Keratinocyte (primary cell): ENCODE measurements at regions not wholly inside any gene's neighbourhood (a gene's known extent, or its start where the extent isn't known, plus 50 kb on each side); places are given as distances from the start of the nearest gene placed in this dataset.

Experiments
- DNase-seq: peaks from one replicate; pipeline ENCODE4 v3.0.0-alpha.2; 2011; ENCODE audit warnings: low read depth, missing footprints, low spot score
- FAIRE-seq: peaks from 2 replicates; lab custom pipeline; 2011; peaks lifted over from hg19 to GRCh38; lab: Jason Lieb, UNC
- H2AFZ ChIP-seq: 2 replicates; pipeline ENCODE4 v1.6.0; 2012; ENCODE audit warnings: low read length, control low read depth, inconsistent platforms; ENCODE audit not compliant: control insufficient read depth
- H3K27ac ChIP-seq: 2 replicates; pipeline ENCODE4 v1.5.1; 2011; ENCODE audit warnings: low read length; ENCODE audit not compliant: control insufficient read depth, insufficient read depth
- H3K27me3 ChIP-seq: 3 replicates; pipeline ENCODE4 v1.6.0; 2011; ENCODE audit warnings: low read length; ENCODE audit not compliant: control insufficient read depth, insufficient read depth; ENCODE audit errors: extremely low read depth
- H3K36me3 ChIP-seq, 2 experiments: 2 replicates in 1 of 2; 3 replicates in 1 of 2; pipeline ENCODE4 v1.5.1; 2011; ENCODE audit warnings: low read length in 2 of 2, mild to moderate bottlenecking in 1 of 2; ENCODE audit not compliant: control insufficient read depth in 2 of 2, insufficient read depth in 2 of 2; ENCODE audit errors: extremely low read depth in 1 of 2
- H3K4me1 ChIP-seq: 3 replicates; pipeline ENCODE4 v1.5.1; 2011; ENCODE audit warnings: low read length; ENCODE audit not compliant: control insufficient read depth, insufficient read depth; ENCODE audit errors: extremely low read depth
- H3K4me2 ChIP-seq: 3 replicates; pipeline ENCODE4 v1.6.0; 2011; ENCODE audit warnings: low read depth, low read length; ENCODE audit not compliant: control insufficient read depth, insufficient read depth; ENCODE audit errors: extremely low read depth
- H3K4me3 ChIP-seq, 3 experiments: fragments of 200-600 bp in 1 of 3; sonication (generic) in 1 of 3; 2 replicates in 2 of 3; 3 replicates in 1 of 3; pipeline ENCODE4 v1.5.1; 2011 to 2016; ENCODE audit warnings: low read length in 3 of 3, mild to moderate bottlenecking in 3 of 3, control low read depth in 2 of 3, inconsistent platforms in 1 of 3, low read depth in 1 of 3, mixed read lengths in 1 of 3, mixed run types in 1 of 3, moderate library complexity in 1 of 3; ENCODE audit not compliant: control insufficient read depth in 2 of 3, insufficient read depth in 2 of 3; ENCODE audit errors: extremely low read depth in 1 of 3
- H3K79me2 ChIP-seq: 2 replicates; pipeline ENCODE4 v1.6.0; 2012; ENCODE audit warnings: low read length; ENCODE audit not compliant: control insufficient read depth, insufficient read depth
- H3K9ac ChIP-seq: 3 replicates; pipeline ENCODE4 v1.6.0; 2011; ENCODE audit warnings: low read length; ENCODE audit not compliant: control insufficient read depth, insufficient read depth; ENCODE audit errors: extremely low read depth
- H3K9me1 ChIP-seq: 3 replicates; pipeline ENCODE4 v1.6.0; 2011; ENCODE audit warnings: low read length; ENCODE audit not compliant: control insufficient read depth, insufficient read depth; ENCODE audit errors: extremely low read depth
- H3K9me3 ChIP-seq: 2 replicates; pipeline ENCODE4 v1.5.1; 2012; ENCODE audit warnings: low read depth, low read length; ENCODE audit not compliant: control insufficient read depth
- H4K20me1 ChIP-seq: 3 replicates; pipeline ENCODE4 v1.6.0; 2011; ENCODE audit warnings: low read length; ENCODE audit not compliant: control insufficient read depth, insufficient read depth; ENCODE audit errors: extremely low read depth
- CTCF ChIP-seq, 3 experiments: IDR thresholded peaks in 1 of 3; conservative IDR thresholded peaks in 1 of 3; optimal IDR thresholded peaks in 1 of 3; 2 replicates in 2 of 3; 3 replicates in 1 of 3; pipeline versions ENCODE3 to v1.5.1; 2011; ENCODE audit warnings: low read length in 3 of 3, mild to moderate bottlenecking in 3 of 3, moderate library complexity in 2 of 3, control low read depth in 1 of 3, inconsistent platforms in 1 of 3; ENCODE audit not compliant: insufficient read depth in 2 of 3; ENCODE audit errors: extremely low read depth in 1 of 3
- EZH2 ChIP-seq: IDR thresholded peaks from one replicate; pipeline ENCODE4 v1.6.1; 2012; ENCODE audit warnings: inconsistent platforms, mild to moderate bottlenecking, low read length, moderate library complexity
- dilution Hi-C: fragments of 300-500 bp; cut with MboI; formaldehyde crosslinking; loops from one replicate; pipeline ENCODE4 v1.7.0; 2020; ENCODE audit warnings: low sequenced_read_pairs; ENCODE audit not compliant: extremely low pct_ligation_motif_present

GRCh38 chrX:35699642-35700041, 98.5 kb upstream of the MAGEB16 start:
- Histone ChIP-seq H3K9me3 (no peaks in the 10 kb centered on the region), H4K20me1 (no peaks in the 10 kb centered on the region), H3K9me1 (no peaks in the 10 kb centered on the region), H3K27me3 (no peaks in the 10 kb centered on the region), H3K4me2 (no peak overlapping the region), H2AFZ (no peak overlapping the region), H3K4me1 (no peaks in the 10 kb centered on the region), H3K27ac (no peak overlapping the region), H3K9ac (no peak overlapping the region), H3K36me3 (no peaks in the 10 kb centered on the region), H3K79me2 (no peaks in the 10 kb centered on the region), H3K4me3 (no peak overlapping the region)
- dilution Hi-C loops, result no loop called here
- TF ChIP-seq EZH2 (no peak), CTCF (optimal IDR thresholded peaks at IDR 0.05 in 1 of 3, IDR thresholded peaks at IDR 0.05 in 1 of 3, conservative IDR thresholded peaks at IDR 0.05 in 1 of 3; ENCODE audit: extremely low read depth in 1 of 3, insufficient read depth in 2 of 3, low read length in 3 of 3) (no peak)
- no peak for DNase-seq
- FAIRE-seq, result no peak

- TF ChIP-seq EZH2, result no peak
- TF ChIP-seq CTCF (optimal IDR thresholded peaks at IDR 0.05 in 1 of 3, IDR thresholded peaks at IDR 0.05 in 1 of 3, conservative IDR thresholded peaks at IDR 0.05 in 1 of 3; ENCODE audit: extremely low read depth in 1 of 3, insufficient read depth in 2 of 3, low read length in 3 of 3), result no peak
- no peak for DNase-seq
- H2AFZ ChIP-seq, result no peak overlapping the region
- no peaks in the 10 kb centered on the region for H3K4me1 ChIP-seq
- no peaks in the 10 kb centered on the region for H3K36me3 ChIP-seq
- no peaks in the 10 kb centered on the region for H3K9me3 ChIP-seq
- no peaks in the 10 kb centered on the region for H3K79me2 ChIP-seq
- H3K9ac ChIP-seq, result no peak overlapping the region
- H3K27me3 ChIP-seq, result no peaks in the 10 kb centered on the region
- H3K4me3 ChIP-seq, result no peak overlapping the region
- no peaks in the 10 kb centered on the region for H4K20me1 ChIP-seq
- dilution Hi-C loops, result no loop called here
- H3K4me2 ChIP-seq, result no peak overlapping the region
- H3K27ac ChIP-seq, result no peak overlapping the region
- no peaks in the 10 kb centered on the region for H3K9me1 ChIP-seq
- FAIRE-seq, result no peak
These were observed 98.0 kb upstream of the MAGEB16 start for GRCh38 chrX:35700121-35700520.
